HEK293 (cell line): ENCODE measurements at regions not wholly inside any gene's neighbourhood (a gene's known extent, or its start where the extent isn't known, plus 50 kb on each side); places are given as distances from the start of the nearest gene placed in this dataset.

Experiments used
- PRDM10 ChIP-seq: fragments of 450-650 bp; formaldehyde crosslinking; IDR thresholded peaks from 2 replicates; pipeline ENCODE4 v1.5.1; 2016; ENCODE audit warnings: missing biosample characterization, missing genetic modification characterization
- ZBTB48 ChIP-seq: fragments of 450-650 bp; formaldehyde crosslinking; IDR thresholded peaks from 2 replicates; pipeline ENCODE4 v1.5.1; 2016; ENCODE audit warnings: missing biosample characterization, missing genetic modification characterization
- ZNF146 ChIP-seq: fragments of 450-650 bp; formaldehyde crosslinking; IDR thresholded peaks from 2 replicates; pipeline ENCODE4 v1.5.1; 2016; ENCODE audit warnings: missing biosample characterization, missing genetic modification characterization
- ZNF549 ChIP-seq: fragments of 450-650 bp; IDR thresholded peaks from 2 replicates; pipeline ENCODE4 v1.5.1; 2018; ENCODE audit warnings: missing biosample characterization, missing genetic modification characterization, mild to moderate bottlenecking, inconsistent platforms, moderate library complexity
- TF ChIP-seq, protein P1 (sequence below): fragments of 450-650 bp; formaldehyde crosslinking; IDR thresholded peaks from 2 replicates; pipeline ENCODE4 v1.5.1; 2016; ENCODE audit warnings: missing biosample characterization, missing genetic modification characterization

DNA sequence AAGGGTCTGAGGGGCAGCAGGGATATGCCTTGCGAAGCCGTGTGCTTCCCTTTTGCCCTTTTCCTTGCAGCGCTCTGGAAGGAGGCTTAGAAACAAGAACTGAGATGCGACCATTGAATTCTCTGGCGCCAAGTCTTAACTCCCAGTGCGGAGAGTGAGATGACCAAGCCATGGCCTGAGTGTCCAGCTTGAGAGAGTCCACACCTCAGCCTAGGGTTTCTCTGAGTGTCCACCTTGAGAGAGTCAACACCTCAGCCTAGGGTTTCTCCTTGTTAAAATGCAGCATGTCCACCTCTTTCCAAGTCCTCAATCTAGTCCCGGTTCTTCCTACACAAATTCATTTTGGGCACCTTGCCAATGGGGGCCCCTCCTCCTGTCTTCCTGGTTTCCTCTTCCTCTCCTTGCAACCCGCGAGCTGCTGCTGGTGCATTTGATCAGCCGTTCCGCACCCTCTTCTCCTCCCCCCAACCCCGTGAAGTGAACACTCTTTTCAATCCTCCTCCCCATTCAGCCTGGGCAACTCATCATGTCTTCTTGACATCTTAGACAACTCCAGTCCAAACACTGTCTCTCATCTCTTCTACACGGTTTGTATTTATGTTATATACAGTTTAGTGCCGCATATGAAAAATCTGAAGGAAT, 178.2 kb upstream of the PITRM1 start:
- no peak for TF ChIP-seq PRDM10 (tag by site-specific recombination)
- TF ChIP-seq, protein P1, sequence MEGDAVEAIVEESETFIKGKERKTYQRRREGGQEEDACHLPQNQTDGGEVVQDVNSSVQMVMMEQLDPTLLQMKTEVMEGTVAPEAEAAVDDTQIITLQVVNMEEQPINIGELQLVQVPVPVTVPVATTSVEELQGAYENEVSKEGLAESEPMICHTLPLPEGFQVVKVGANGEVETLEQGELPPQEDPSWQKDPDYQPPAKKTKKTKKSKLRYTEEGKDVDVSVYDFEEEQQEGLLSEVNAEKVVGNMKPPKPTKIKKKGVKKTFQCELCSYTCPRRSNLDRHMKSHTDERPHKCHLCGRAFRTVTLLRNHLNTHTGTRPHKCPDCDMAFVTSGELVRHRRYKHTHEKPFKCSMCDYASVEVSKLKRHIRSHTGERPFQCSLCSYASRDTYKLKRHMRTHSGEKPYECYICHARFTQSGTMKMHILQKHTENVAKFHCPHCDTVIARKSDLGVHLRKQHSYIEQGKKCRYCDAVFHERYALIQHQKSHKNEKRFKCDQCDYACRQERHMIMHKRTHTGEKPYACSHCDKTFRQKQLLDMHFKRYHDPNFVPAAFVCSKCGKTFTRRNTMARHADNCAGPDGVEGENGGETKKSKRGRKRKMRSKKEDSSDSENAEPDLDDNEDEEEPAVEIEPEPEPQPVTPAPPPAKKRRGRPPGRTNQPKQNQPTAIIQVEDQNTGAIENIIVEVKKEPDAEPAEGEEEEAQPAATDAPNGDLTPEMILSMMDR (tag by site-specific recombination), result no peak
- TF ChIP-seq ZNF549 (tag by site-specific recombination), result no peak
- no peak for TF ChIP-seq ZBTB48 (tag by site-specific recombination)
- TF ChIP-seq ZNF146 (tag by site-specific recombination), result no peak
